SK-N-SH treated with all-trans-retinoic acid at 6 μM for 48 hours (cell line): ENCODE measurements at regions not wholly inside any gene's neighbourhood (a gene's known extent, or its start where the extent isn't known, plus 50 kb on each side); places are given as distances from the start of the nearest gene placed in this dataset.

ENCODE experiments used
- ATAC-seq: fragments of 200-7000 bp; cut with Tn5 transposase; 3 replicates; pipeline ENCODE4 v1.9.1; 2020; ENCODE audit warnings: mild to moderate bottlenecking, moderate library complexity
- ARNTL ChIP-seq: fragments of 450-650 bp; formaldehyde crosslinking; IDR thresholded peaks from 2 replicates; pipeline ENCODE4 v1.5.0; 2020; ENCODE audit warnings: low read depth, mild to moderate bottlenecking, moderate library complexity, borderline replicate concordance
- CREB5 ChIP-seq: fragments of 250-450 bp; sonication (Bioruptor Pico); IDR thresholded peaks from 2 replicates; pipeline ENCODE4 v1.5.1; 2020; ENCODE audit warnings: low read depth, mild to moderate bottlenecking, moderate library complexity
- CSDC2 ChIP-seq: fragments of 250-450 bp; sonication (Bioruptor Pico); IDR thresholded peaks from 2 replicates; pipeline ENCODE4 v1.5.0; 2020; ENCODE audit warnings: mild to moderate bottlenecking, moderate library complexity
- CSRNP3 ChIP-seq: fragments of 250-450 bp; sonication (Bioruptor Pico); IDR thresholded peaks from 2 replicates; pipeline ENCODE4 v1.5.1; 2021; ENCODE audit warnings: mild to moderate bottlenecking, moderate library complexity
- ESRRG ChIP-seq: fragments of 250-450 bp; sonication (Bioruptor Pico); IDR thresholded peaks from 2 replicates; pipeline ENCODE4 v1.6.1; 2021; ENCODE audit warnings: mild to moderate bottlenecking
- ISL1 ChIP-seq: fragments of 250-450 bp; sonication (Bioruptor Pico); IDR thresholded peaks from 2 replicates; pipeline ENCODE4 v2.1.2; 2022; ENCODE audit warnings: mild to moderate bottlenecking, moderate library complexity
- OSR1 ChIP-seq: fragments of 250-450 bp; sonication (Bioruptor Pico); IDR thresholded peaks from 2 replicates; pipeline ENCODE4 v1.8.0; 2022; ENCODE audit warnings: moderate library complexity, mild to moderate bottlenecking, inconsistent platforms
- POU6F1 ChIP-seq: fragments of 250-450 bp; sonication (Bioruptor Pico); IDR thresholded peaks from 2 replicates; pipeline ENCODE4 v1.8.0; 2021; ENCODE audit warnings: low read depth, mild to moderate bottlenecking, moderate library complexity, borderline replicate concordance
- PPARA ChIP-seq: fragments of 250-450 bp; sonication (Bioruptor Pico); IDR thresholded peaks from 2 replicates; pipeline ENCODE4 v1.5.0; 2020; ENCODE audit warnings: mild to moderate bottlenecking, borderline replicate concordance
- SNAI2 ChIP-seq: fragments of 250-450 bp; sonication (Bioruptor Pico); IDR thresholded peaks from 2 replicates; pipeline ENCODE4 v1.5.0; 2020; ENCODE audit warnings: mild to moderate bottlenecking, moderate library complexity
- TCF4 ChIP-seq: fragments of 250-450 bp; sonication (Bioruptor Pico); IDR thresholded peaks from 2 replicates; pipeline ENCODE4 v1.8.0; 2021; ENCODE audit warnings: mild to moderate bottlenecking, moderate library complexity, borderline replicate concordance
- TOX ChIP-seq: fragments of 250-450 bp; sonication (Bioruptor Pico); IDR thresholded peaks from 2 replicates; pipeline ENCODE4 v1.8.0; 2021; ENCODE audit warnings: mild to moderate bottlenecking, moderate library complexity, borderline replicate concordance
- ZFP30 ChIP-seq: fragments of 450-650 bp; formaldehyde crosslinking; IDR thresholded peaks from 2 replicates; pipeline ENCODE4 v1.5.0; 2022; ENCODE audit warnings: mild to moderate bottlenecking, moderate library complexity
- ZNF565 ChIP-seq: fragments of 450-650 bp; formaldehyde crosslinking; conservative IDR thresholded peaks from 2 replicates; pipeline ENCODE4 v1.5.0; 2020; ENCODE audit warnings: low read depth, mild to moderate bottlenecking, moderate library complexity
- ZNF70 ChIP-seq: fragments of 450-650 bp; formaldehyde crosslinking; IDR thresholded peaks from 2 replicates; pipeline ENCODE4 v1.5.0; 2020; ENCODE audit warnings: mild to moderate bottlenecking, moderate library complexity
- ZNF8 ChIP-seq: fragments of 450-650 bp; formaldehyde crosslinking; IDR thresholded peaks from 2 replicates; pipeline ENCODE4 v1.5.0; 2020; ENCODE audit warnings: mild to moderate bottlenecking, moderate library complexity
- TF ChIP-seq, protein P1 (sequence below): fragments of 250-450 bp; sonication (Bioruptor Pico); IDR thresholded peaks from 2 replicates; pipeline ENCODE4 v1.8.0; 2020; ENCODE audit warnings: mild to moderate bottlenecking, moderate library complexity, borderline replicate concordance

- no peak for ATAC-seq
- no peak for TF ChIP-seq ISL1 (CRISPR knock-in tag)
- no peak for TF ChIP-seq SNAI2
- TF ChIP-seq ARNTL (CRISPR knock-in tag), result no peak
- no peak for TF ChIP-seq CSRNP3 (CRISPR knock-in tag)
- no peak for TF ChIP-seq CSDC2 (CRISPR knock-in tag)
- no peak for TF ChIP-seq ZFP30 (CRISPR knock-in tag)
- no peak for TF ChIP-seq PPARA (CRISPR knock-in tag)
- TF ChIP-seq CREB5 (CRISPR knock-in tag), result no peak
- no peak for TF ChIP-seq TCF4 (CRISPR knock-in tag)
- TF ChIP-seq, all 23 proteins: peak for 0
Measured at GRCh38 chr6:8337147-8337546, 98.2 kb downstream of the SLC35B3 start.

DNA sequence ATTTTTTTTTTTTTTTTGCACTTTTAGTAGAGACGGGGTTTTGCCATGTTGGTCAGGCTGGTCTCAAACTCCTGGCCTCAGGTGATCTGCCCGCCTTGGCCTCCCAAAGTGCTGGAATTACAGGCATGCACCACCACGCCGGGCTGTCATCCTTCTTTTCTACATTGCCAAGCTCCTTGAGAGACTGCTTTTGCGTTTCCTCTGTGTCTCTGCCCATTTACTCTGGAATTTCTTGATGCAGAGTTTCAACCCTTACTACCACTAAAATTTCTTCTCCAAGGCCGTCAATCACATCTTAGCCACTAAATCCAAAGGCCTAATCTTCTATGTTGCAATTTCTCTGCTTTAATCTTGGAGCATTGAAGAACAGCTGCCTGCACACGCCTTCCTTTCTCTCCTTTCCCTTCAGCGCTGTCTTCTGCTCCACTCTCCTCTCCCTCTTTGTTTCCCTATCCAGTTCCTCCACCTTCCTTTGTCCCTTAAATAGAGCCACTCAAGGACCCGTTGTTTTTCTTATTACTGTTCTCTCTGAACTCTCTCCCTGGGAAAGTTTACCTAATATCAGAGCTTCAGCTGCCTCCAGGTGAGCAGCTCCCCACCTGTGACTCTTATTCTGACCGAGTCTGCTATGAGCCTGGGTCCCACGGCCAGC, 98.8 kb downstream of the SLC35B3 start:
- TF ChIP-seq CSDC2 (CRISPR knock-in tag) (no peak), ZNF70 (no peak), ISL1 (CRISPR knock-in tag) (no peak), ARNTL (CRISPR knock-in tag) (no peak), ZNF8 (CRISPR knock-in tag) (no peak), SNAI2 (no peak), TOX (CRISPR knock-in tag) (no peak)
- TF ChIP-seq, all 23 proteins: peak for 0
- ATAC-seq, result no peak

- no peak for ATAC-seq
- TF ChIP-seq ESRRG (CRISPR knock-in tag) (no peak), ISL1 (CRISPR knock-in tag) (no peak), CREB5 (CRISPR knock-in tag) (no peak), CSDC2 (CRISPR knock-in tag) (no peak), POU6F1 (CRISPR knock-in tag) (no peak), TCF4 (CRISPR knock-in tag) (no peak), ZNF8 (CRISPR knock-in tag) (no peak), ZNF70 (no peak), OSR1 (CRISPR knock-in tag) (no peak), CSRNP3 (CRISPR knock-in tag) (no peak), TOX (CRISPR knock-in tag) (no peak), ZNF565 (CRISPR knock-in tag) (no peak), ARNTL (CRISPR knock-in tag) (no peak)
- TF ChIP-seq, protein P1, sequence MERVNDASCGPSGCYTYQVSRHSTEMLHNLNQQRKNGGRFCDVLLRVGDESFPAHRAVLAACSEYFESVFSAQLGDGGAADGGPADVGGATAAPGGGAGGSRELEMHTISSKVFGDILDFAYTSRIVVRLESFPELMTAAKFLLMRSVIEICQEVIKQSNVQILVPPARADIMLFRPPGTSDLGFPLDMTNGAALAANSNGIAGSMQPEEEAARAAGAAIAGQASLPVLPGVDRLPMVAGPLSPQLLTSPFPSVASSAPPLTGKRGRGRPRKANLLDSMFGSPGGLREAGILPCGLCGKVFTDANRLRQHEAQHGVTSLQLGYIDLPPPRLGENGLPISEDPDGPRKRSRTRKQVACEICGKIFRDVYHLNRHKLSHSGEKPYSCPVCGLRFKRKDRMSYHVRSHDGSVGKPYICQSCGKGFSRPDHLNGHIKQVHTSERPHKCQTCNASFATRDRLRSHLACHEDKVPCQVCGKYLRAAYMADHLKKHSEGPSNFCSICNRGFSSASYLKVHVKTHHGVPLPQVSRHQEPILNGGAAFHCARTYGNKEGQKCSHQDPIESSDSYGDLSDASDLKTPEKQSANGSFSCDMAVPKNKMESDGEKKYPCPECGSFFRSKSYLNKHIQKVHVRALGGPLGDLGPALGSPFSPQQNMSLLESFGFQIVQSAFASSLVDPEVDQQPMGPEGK (CRISPR knock-in tag), result no peak
- TF ChIP-seq, all 23 proteins: peak for 0
Measured at GRCh38 chr6:8335896-8336295, 99.4 kb downstream of the SLC35B3 start.
